ENCODE measurements at regions not wholly inside any gene's neighbourhood (a gene's known extent, or its start where the extent isn't known, plus 50 kb on each side); places are given as distances from the start of the nearest gene placed in this dataset.

- Histone ChIP-seq H3K27ac (no peak overlapping the region), H3K36me3 (replicated peaks in 1 of 2) (no peaks in the 10 kb centered on the region), H3K9me3 (replicated peaks in 1 of 3) (no peaks in the 10 kb centered on the region), H3K4me1 (replicated peaks in 1 of 2) (peaks cover 0 to 4% of the 10 kb centered on the region in 2 donors), H3K27me3 (peaks cover 4% of the 10 kb centered on the region), H3K4me3 (no peak overlapping the region)
- TF ChIP-seq POLR2A (IDR thresholded peaks at IDR 0.05) (no peak), CTCF (IDR thresholded peaks at IDR 0.05) (peak in 2 of 6 experiments; percentile 6 to 12)
- peak in 1 of 7 donors; percentile 4 for DNase-seq
- intact Hi-C loops (cut with DNase I), result no loop called here
- WGBS, 4 donors, result 78 to 90% (median 84%) methylated on average over 3 of the region's 3 CpGs
These were observed 95.6 kb upstream of the HTR2A start for GRCh38 chr13:46992383-46992952.

- Histone ChIP-seq H3K27me3 (peaks cover 11% of the 10 kb centered on the region), H3K4me1 (replicated peaks in 1 of 2) (no peaks in the 10 kb centered on the region), H3K27ac (no peak overlapping the region), H3K9me3 (replicated peaks in 1 of 3) (no peaks in the 10 kb centered on the region), H3K4me3 (no peak overlapping the region), H3K36me3 (replicated peaks in 1 of 2) (no peaks in the 10 kb centered on the region)
- 87 to 92% (median 91%) methylated on average over 1 of the region's 1 CpG for WGBS, 4 donors
- TF ChIP-seq POLR2A (IDR thresholded peaks at IDR 0.05), result no peak
- no peak for DNase-seq
- intact Hi-C loops (cut with DNase I), result no loop called here
These were observed 87.0 kb upstream of the HTR2A start for GRCh38 chr13:46983881-46984280.

GRCh38 chr13:46982856-46983582, 86.2 kb upstream of the HTR2A start:
- 67 to 75% (median 73%) methylated on average over 3 of the region's 3 CpGs for WGBS, 4 donors
- Histone ChIP-seq H3K4me3 (no peak overlapping the region), H3K9me3 (replicated peaks in 1 of 3) (no peaks in the 10 kb centered on the region), H3K4me1 (replicated peaks in 1 of 2) (no peaks in the 10 kb centered on the region), H3K27ac (no peak overlapping the region), H3K27me3 (peaks cover 11% of the 10 kb centered on the region), H3K36me3 (replicated peaks in 1 of 2) (no peaks in the 10 kb centered on the region)
- no peak for DNase-seq
- intact Hi-C loops (cut with DNase I), result no loop called here
- no peak for TF ChIP-seq CTCF (IDR thresholded peaks at IDR 0.05)
- no peak for TF ChIP-seq POLR2A (IDR thresholded peaks at IDR 0.05)

DNA sequence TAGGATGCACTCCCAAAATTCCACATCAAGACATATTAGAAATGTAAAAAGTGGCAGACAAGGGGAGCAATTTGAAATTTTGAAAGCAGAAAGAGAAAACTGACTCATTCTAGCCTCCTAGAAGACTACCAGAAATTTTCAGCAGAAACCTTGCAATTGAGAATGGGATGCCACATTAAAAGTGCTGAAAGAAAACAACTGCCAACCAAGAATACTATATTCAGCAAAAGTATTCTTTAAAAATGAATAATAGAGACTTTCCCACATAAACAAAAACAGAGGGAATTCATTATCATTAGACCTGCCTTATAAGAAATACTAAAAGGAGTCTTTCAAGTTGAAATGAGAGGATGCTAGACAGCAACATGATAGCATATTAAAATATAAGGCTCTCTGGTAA, 78.3 kb upstream of the HTR2A start:
- Histone ChIP-seq H3K36me3 (replicated peaks in 1 of 2) (no peaks in the 10 kb centered on the region), H3K27me3 (no peaks in the 10 kb centered on the region), H3K4me1 (replicated peaks in 1 of 2) (no peaks in the 10 kb centered on the region), H3K4me3 (no peak overlapping the region), H3K27ac (no peak overlapping the region), H3K9me3 (replicated peaks in 1 of 3) (no peaks in the 10 kb centered on the region)
- DNase-seq, result no peak
- intact Hi-C loops (cut with DNase I), result loop anchor here in 1 of 2 donors (10.0 kb wide), 1 partner anchor 800 kb away; no protein-coding TSS in a partner anchor
- TF ChIP-seq CTCF (IDR thresholded peaks at IDR 0.05) (no peak), POLR2A (IDR thresholded peaks at IDR 0.05) (no peak)

GRCh38 chr13:46968450-46968849, 71.6 kb upstream of the HTR2A start:
- 82 to 90% (median 86%) methylated on average over 2 of the region's 2 CpGs for WGBS, 4 donors
- TF ChIP-seq POLR2A (IDR thresholded peaks at IDR 0.05) (no peak), CTCF (IDR thresholded peaks at IDR 0.05) (no peak)
- H3K4me1 ChIP-seq (replicated peaks in 1 of 2), result no peaks in the 10 kb centered on the region
- H3K36me3 ChIP-seq (replicated peaks in 1 of 2), result no peaks in the 10 kb centered on the region
- no peaks in the 10 kb centered on the region for H3K9me3 ChIP-seq (replicated peaks in 1 of 3)
- H3K27ac ChIP-seq, result no peak overlapping the region
- intact Hi-C loops (cut with DNase I), result no loop called here
- no peaks in the 10 kb centered on the region for H3K27me3 ChIP-seq
- DNase-seq, result no peak
- no peak overlapping the region for H3K4me3 ChIP-seq

All from adrenal gland (tissue), 9 donors.